PC-9 (cell line): ENCODE measurements at regions not wholly inside any gene's neighbourhood (a gene's known extent, or its start where the extent isn't known, plus 50 kb on each side); places are given as distances from the start of the nearest gene placed in this dataset.

Source experiments
- CTCF ChIP-seq: fragments of 200-600 bp; sonication (generic); conservative IDR thresholded peaks from 2 replicates; pipeline ENCODE4 v1.6.1; 2017; ENCODE audit warnings: mixed run types, antibody characterized with exemption, mild to moderate bottlenecking, moderate library complexity
- EZH2 ChIP-seq: fragments of 200-600 bp; sonication (generic); IDR thresholded peaks from 2 replicates; pipeline ENCODE4 v1.8.0; 2017; ENCODE audit warnings: antibody characterized with exemption, low read depth

- TF ChIP-seq CTCF (no peak), EZH2 (no peak)
These were observed 147.0 kb upstream of the MTNR1B start for GRCh38 chr11:92822410-92822809.
